Dermis microvascular lymphatic vessel endothelial cell (primary cell): ENCODE measurements at regions not wholly inside any gene's neighbourhood (a gene's known extent, or its start where the extent isn't known, plus 50 kb on each side); places are given as distances from the start of the nearest gene placed in this dataset.

Source experiments
- DNase-seq, 2 donors: peaks; one replicate each; pipeline versions ENCODE4 v3.0.0 to v3.0.0-alpha.2; 2010; ENCODE audit warnings: low read depth in 2 of 2

GRCh38 chr20:24376311-24377099, 92.9 kb upstream of the SYNDIG1 start:
- no peak for DNase-seq

GRCh38 chr20:24373372-24373771, 96.1 kb upstream of the SYNDIG1 start:
- no peak for DNase-seq

GRCh38 chr20:24370911-24371695, 98.3 kb upstream of the SYNDIG1 start:
- DNase-seq = no peak

GRCh38 chr20:24370249-24370648, 99.2 kb upstream of the SYNDIG1 start:
- no peak for DNase-seq

- DNase-seq = no peak
Measured at GRCh38 chr20:24368253-24368652, 101.2 kb upstream of the SYNDIG1 start.

- no peak for DNase-seq
Measured at GRCh38 chr20:24366336-24367004, 103.0 kb upstream of the SYNDIG1 start.

- no peak for DNase-seq
Measured at GRCh38 chr20:24365670-24366069, 103.8 kb upstream of the SYNDIG1 start.

GRCh38 chr20:24364482-24364881, 104.9 kb upstream of the SYNDIG1 start:
- DNase-seq = no peak

- no peak for DNase-seq
Measured at GRCh38 chr20:24363031-24363430, 106.4 kb upstream of the SYNDIG1 start.

- no peak for DNase-seq
Measured at GRCh38 chr20:24362080-24362479, 107.3 kb upstream of the SYNDIG1 start.

- no peak for DNase-seq
Measured at GRCh38 chr20:24361541-24361940, 107.9 kb upstream of the SYNDIG1 start.

GRCh38 chr20:24360531-24360930, 108.9 kb upstream of the SYNDIG1 start:
- no peak for DNase-seq

GRCh38 chr20:24359321-24360027, 110.0 kb upstream of the SYNDIG1 start:
- DNase-seq = no peak

GRCh38 chr20:24357931-24358330, 111.5 kb upstream of the SYNDIG1 start:
- DNase-seq = no peak

GRCh38 chr20:24357177-24357576, 112.3 kb upstream of the SYNDIG1 start:
- DNase-seq = no peak

- DNase-seq = no peak
Measured at GRCh38 chr20:24353135-24353690, 116.2 kb upstream of the SYNDIG1 start.

GRCh38 chr20:24350923-24351368, 118.5 kb upstream of the SYNDIG1 start:
- no peak for DNase-seq

GRCh38 chr20:24341781-24342180, 127.6 kb upstream of the SYNDIG1 start:
- DNase-seq = no peak

GRCh38 chr20:24340933-24341332, 128.5 kb upstream of the SYNDIG1 start:
- DNase-seq = no peak

- no peak for DNase-seq
Measured at GRCh38 chr20:24339210-24339641, 130.2 kb upstream of the SYNDIG1 start.

- no peak for DNase-seq
Measured at GRCh38 chr20:24337551-24337950, 131.9 kb upstream of the SYNDIG1 start.
